Panc1 (cell line): ENCODE measurements at regions not wholly inside any gene's neighbourhood (a gene's known extent, or its start where the extent isn't known, plus 50 kb on each side); places are given as distances from the start of the nearest gene placed in this dataset.

Source experiments
- POLR2AphosphoS5 ChIP-seq: IDR thresholded peaks from 2 replicates; pipeline ENCODE4 v1.6.1; 2012; ENCODE audit warnings: mild to moderate bottlenecking, low read depth, low read length, moderate library complexity
- SIN3A ChIP-seq: IDR thresholded peaks from 2 replicates; pipeline ENCODE4 v1.6.1; 2012; ENCODE audit warnings: low read depth, mild to moderate bottlenecking, low read length, moderate library complexity, borderline replicate concordance; ENCODE audit not compliant: insufficient read depth
- TF ChIP-seq, protein P1 (sequence below): fragments of 450-650 bp; IDR thresholded peaks from 2 replicates; pipeline ENCODE4 v1.5.1; 2017; ENCODE audit warnings: mild to moderate bottlenecking

DNA sequence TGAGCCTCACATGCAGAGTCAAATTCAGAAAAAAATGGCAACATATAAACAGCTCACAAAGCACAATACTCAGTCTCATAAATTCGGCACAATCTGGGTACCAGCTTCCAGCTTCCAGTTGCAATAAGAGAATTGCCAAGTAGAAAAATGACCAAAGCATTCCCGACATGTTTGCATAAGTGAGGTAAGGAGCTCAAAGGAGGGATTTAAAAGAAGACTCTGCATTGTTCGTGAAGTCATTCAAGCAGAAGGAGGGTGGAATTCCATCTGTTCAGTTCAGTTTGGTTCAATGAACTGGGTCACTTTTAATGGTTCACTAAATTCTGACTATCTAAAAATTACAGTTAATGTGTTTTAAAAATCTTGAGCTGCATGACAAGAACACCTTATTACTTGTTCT is 106.7 kb upstream of the KLHL14 start:
- no peak for TF ChIP-seq POLR2AphosphoS5
- TF ChIP-seq, protein P1, sequence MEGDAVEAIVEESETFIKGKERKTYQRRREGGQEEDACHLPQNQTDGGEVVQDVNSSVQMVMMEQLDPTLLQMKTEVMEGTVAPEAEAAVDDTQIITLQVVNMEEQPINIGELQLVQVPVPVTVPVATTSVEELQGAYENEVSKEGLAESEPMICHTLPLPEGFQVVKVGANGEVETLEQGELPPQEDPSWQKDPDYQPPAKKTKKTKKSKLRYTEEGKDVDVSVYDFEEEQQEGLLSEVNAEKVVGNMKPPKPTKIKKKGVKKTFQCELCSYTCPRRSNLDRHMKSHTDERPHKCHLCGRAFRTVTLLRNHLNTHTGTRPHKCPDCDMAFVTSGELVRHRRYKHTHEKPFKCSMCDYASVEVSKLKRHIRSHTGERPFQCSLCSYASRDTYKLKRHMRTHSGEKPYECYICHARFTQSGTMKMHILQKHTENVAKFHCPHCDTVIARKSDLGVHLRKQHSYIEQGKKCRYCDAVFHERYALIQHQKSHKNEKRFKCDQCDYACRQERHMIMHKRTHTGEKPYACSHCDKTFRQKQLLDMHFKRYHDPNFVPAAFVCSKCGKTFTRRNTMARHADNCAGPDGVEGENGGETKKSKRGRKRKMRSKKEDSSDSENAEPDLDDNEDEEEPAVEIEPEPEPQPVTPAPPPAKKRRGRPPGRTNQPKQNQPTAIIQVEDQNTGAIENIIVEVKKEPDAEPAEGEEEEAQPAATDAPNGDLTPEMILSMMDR = no peak
- TF ChIP-seq SIN3A = no peak
